H9 (cell line): ENCODE measurements at regions not wholly inside any gene's neighbourhood (a gene's known extent, or its start where the extent isn't known, plus 50 kb on each side); places are given as distances from the start of the nearest gene placed in this dataset.

Experiments used
- DNase-seq: peaks from one replicate; pipeline ENCODE4 v3.0.0-alpha.2; 2017
- H2AFZ ChIP-seq: one replicate; pipeline ENCODE4 v1.6.1; 2013; ENCODE audit warnings: mild to moderate bottlenecking, low read length, control low read depth, moderate library complexity
- H2AK5ac ChIP-seq: 2 replicates; pipeline ENCODE4 v1.6.1; 2013; ENCODE audit warnings: low read length, control low read depth, mixed read lengths; ENCODE audit not compliant: insufficient read length
- H2BK120ac ChIP-seq: one replicate; pipeline ENCODE4 v1.6.1; 2013; ENCODE audit warnings: low read depth, mild to moderate bottlenecking, low read length, control low read depth, inconsistent platforms; ENCODE audit not compliant: poor library complexity, severe bottlenecking
- H2BK12ac ChIP-seq: 2 replicates; pipeline ENCODE4 v1.6.1; 2013; ENCODE audit warnings: low read length, control low read depth, mixed read lengths, low read depth; ENCODE audit not compliant: insufficient read length
- H2BK15ac ChIP-seq: 2 replicates; pipeline ENCODE4 v1.6.1; 2013; ENCODE audit warnings: low read depth, low read length, control low read depth
- H2BK20ac ChIP-seq: one replicate; pipeline ENCODE4 v1.6.1; 2013; ENCODE audit warnings: low read depth, mild to moderate bottlenecking, low read length, control low read depth, inconsistent platforms; ENCODE audit not compliant: poor library complexity, severe bottlenecking
- H2BK5ac ChIP-seq: 2 replicates; pipeline ENCODE4 v1.6.1; 2013; ENCODE audit warnings: low read length, control low read depth, mixed read lengths; ENCODE audit not compliant: insufficient read length
- H3K14ac ChIP-seq: 2 replicates; pipeline ENCODE4 v1.6.1; 2013; ENCODE audit warnings: low read length, control low read depth; ENCODE audit not compliant: insufficient read depth
- H3K18ac ChIP-seq: 2 replicates; pipeline ENCODE4 v1.6.1; 2013; ENCODE audit warnings: low read depth, mild to moderate bottlenecking, mixed read lengths, low read length, control low read depth; ENCODE audit not compliant: insufficient read length
- H3K23ac ChIP-seq: 2 replicates; pipeline ENCODE4 v1.6.1; 2013; ENCODE audit warnings: low read length, control low read depth, mixed read lengths, low read depth; ENCODE audit not compliant: insufficient read length
- H3K23me2 ChIP-seq: 2 replicates; pipeline ENCODE4 v1.6.1; 2013; ENCODE audit warnings: low read depth, mild to moderate bottlenecking, mixed read lengths, low read length, control low read depth; ENCODE audit not compliant: insufficient read length, poor library complexity, severe bottlenecking
- H3K27ac ChIP-seq: 2 replicates; pipeline ENCODE4 v1.5.1; 2013; ENCODE audit warnings: low read length, control low read depth, mixed read lengths, low read depth; ENCODE audit not compliant: insufficient read length
- H3K27me3 ChIP-seq: 2 replicates; pipeline ENCODE4 v1.6.1; 2013; ENCODE audit warnings: low read length, control low read depth, inconsistent platforms; ENCODE audit not compliant: insufficient read depth
- H3K4ac ChIP-seq: 2 replicates; pipeline ENCODE4 v1.6.1; 2013; ENCODE audit warnings: low read depth, mild to moderate bottlenecking, control low read depth, inconsistent platforms, low read length, moderate library complexity
- H3K4me1 ChIP-seq: 2 replicates; pipeline ENCODE4 v1.6.1; 2013; ENCODE audit warnings: low read length, control low read depth, inconsistent platforms; ENCODE audit not compliant: insufficient read depth
- H3K4me2 ChIP-seq: 2 replicates; pipeline ENCODE4 v1.6.1; 2013; ENCODE audit warnings: low read length, control low read depth, mixed read lengths; ENCODE audit not compliant: insufficient read length, insufficient read depth
- H3K56ac ChIP-seq: 2 replicates; pipeline ENCODE4 v1.6.1; 2013; ENCODE audit warnings: low read depth, mild to moderate bottlenecking, mixed read lengths, low read length, control low read depth; ENCODE audit not compliant: insufficient read length
- H3K79me1 ChIP-seq: 2 replicates; pipeline ENCODE4 v1.6.1; 2013; ENCODE audit warnings: low read depth, mild to moderate bottlenecking, moderate library complexity, low read length, control low read depth, inconsistent platforms; ENCODE audit not compliant: insufficient read depth, poor library complexity, severe bottlenecking
- H3K79me2 ChIP-seq: 2 replicates; pipeline ENCODE4 v1.6.1; 2013; ENCODE audit warnings: low read length, control low read depth, inconsistent platforms; ENCODE audit not compliant: insufficient read depth
- H3K9ac ChIP-seq: 2 replicates; pipeline ENCODE4 v1.6.1; 2013; ENCODE audit warnings: low read length, control low read depth, mixed read lengths; ENCODE audit not compliant: insufficient read length; ENCODE audit errors: extremely low read depth
- H3K9me3 ChIP-seq: one replicate; pipeline ENCODE4 v1.6.1; 2013; ENCODE audit warnings: low read depth, low read length, inconsistent platforms; ENCODE audit not compliant: control insufficient read depth
- H3T11ph ChIP-seq: one replicate; pipeline ENCODE4 v1.6.1; 2013; ENCODE audit warnings: mild to moderate bottlenecking, low read length, control low read depth, inconsistent platforms
- H4K20me1 ChIP-seq: one replicate; pipeline ENCODE4 v1.6.1; 2013; ENCODE audit not compliant: control insufficient read depth, insufficient read length, insufficient read depth
- H4K5ac ChIP-seq: 2 replicates; pipeline ENCODE4 v1.6.1; 2013; ENCODE audit warnings: low read depth, mild to moderate bottlenecking, mixed read lengths, low read length, control low read depth; ENCODE audit not compliant: insufficient read length
- H4K8ac ChIP-seq: replicated peaks from 2 replicates; pipeline ENCODE4 v1.6.1; 2013; ENCODE audit warnings: low read length, control low read depth, mixed read lengths, low read depth; ENCODE audit not compliant: insufficient read length
- H4K91ac ChIP-seq: 2 replicates; pipeline ENCODE4 v1.6.1; 2013; ENCODE audit warnings: low read depth, mild to moderate bottlenecking, moderate library complexity, mixed read lengths, low read length, control low read depth; ENCODE audit not compliant: insufficient read length
- H3K27ac Mint-ChIP-seq, 3 experiments: 2 replicates in 2 of 3; 3 replicates in 1 of 3; pipeline ENCODE4 v1.8.0; 2020 to 2021; ENCODE audit warnings: mixed read lengths in 3 of 3, mild to moderate bottlenecking in 1 of 3, moderate library complexity in 1 of 3
- H3K27me3 Mint-ChIP-seq: 2 replicates; pipeline ENCODE4 v1.8.0; 2021; ENCODE audit warnings: low read depth, mild to moderate bottlenecking, moderate library complexity, mixed read lengths
- H3K36me3 Mint-ChIP-seq, 3 experiments: 2 replicates in 2 of 3; 3 replicates in 1 of 3; pipeline ENCODE4 v1.8.0; 2020 to 2021; ENCODE audit warnings: low read depth in 3 of 3, mixed read lengths in 3 of 3; ENCODE audit not compliant: insufficient read depth in 1 of 3
- H3K4me1 Mint-ChIP-seq, 2 experiments: 2 replicates each; pipeline ENCODE4 v1.8.0; 2020; ENCODE audit warnings: mixed read lengths in 2 of 2
- H3K4me3 Mint-ChIP-seq, 2 experiments: 2 replicates in 1 of 2; 3 replicates in 1 of 2; pipeline ENCODE4 v1.8.0; 2020 to 2021; ENCODE audit warnings: mild to moderate bottlenecking in 2 of 2, mixed read lengths in 2 of 2, moderate library complexity in 1 of 2
- H3K9me3 Mint-ChIP-seq, 2 experiments: 2 replicates in 1 of 2; 3 replicates in 1 of 2; pipeline ENCODE4 v1.8.0; 2020; ENCODE audit warnings: mild to moderate bottlenecking in 2 of 2, mixed read lengths in 2 of 2, moderate library complexity in 1 of 2
- CTCF ChIP-seq: fragments of 200-600 bp; sonication (generic); conservative IDR thresholded peaks from 3 replicates; pipeline ENCODE4 v1.8.0; 2021; ENCODE audit warnings: antibody characterized with exemption, mild to moderate bottlenecking
- WGBS: extraction: QIAGEN DNeasy Blood & Tissue Kit; methylation state at CpG from one replicate; pipeline ENCODE4 v1.1.7; 2013; ENCODE audit warnings: missing lambda C conversion rate, low lambda C conversion rate, mixed read lengths; ENCODE audit not compliant: insufficient read length; ENCODE audit errors: extremely low coverage; 5-methylcytosine and 5-hydroxymethylcytosine counted together

GRCh38 chr5:175001311-175001710 is 276.9 kb downstream of the MSX2 start:
- no peak overlapping the region for H3K27ac Mint-ChIP-seq
- Histone ChIP-seq H2BK12ac (no peak overlapping the region), H3K79me1 (no peaks in the 10 kb centered on the region), H3K27me3 (no peaks in the 10 kb centered on the region), H4K5ac (no peak overlapping the region), H4K91ac (no peak overlapping the region), H3T11ph (no peak overlapping the region), H3K18ac (no peak overlapping the region), H3K23me2 (no peaks in the 10 kb centered on the region), H3K9ac (no peak overlapping the region), H4K8ac (no peak overlapping the region), H3K23ac (no peak overlapping the region), H3K14ac (no peak overlapping the region), H3K4ac (no peak overlapping the region), H3K4me1 (no peaks in the 10 kb centered on the region), H3K56ac (no peak overlapping the region), H3K9me3 (no peaks in the 10 kb centered on the region), H2BK5ac (no peak overlapping the region), H2AFZ (no peak overlapping the region), H2AK5ac (no peak overlapping the region), H3K79me2 (no peaks in the 10 kb centered on the region), H2BK120ac (no peak overlapping the region), H4K20me1 (no peaks in the 10 kb centered on the region), H3K27ac (no peak overlapping the region), H2BK20ac (no peak overlapping the region), H2BK15ac (no peak overlapping the region), H3K4me2 (no peak overlapping the region)
- no peak for TF ChIP-seq CTCF
- no CpG with 5 or more reads among the region's 2 CpGs for WGBS
- H3K4me1 Mint-ChIP-seq, result peaks cover 3 to 4% of the 10 kb centered on the region in 2 experiments
- peaks cover 16% of the 10 kb centered on the region for H3K27me3 Mint-ChIP-seq
- no peak overlapping the region for H3K4me3 Mint-ChIP-seq
- peaks cover 5 to 14% (median 6%) of the 10 kb centered on the region in 3 experiments; a peak in 3 of 7 replicates for H3K36me3 Mint-ChIP-seq
- DNase-seq, result no peak
- peaks cover 13 to 14% of the 10 kb centered on the region in 2 experiments for H3K9me3 Mint-ChIP-seq
